NCI-H2227 treated with DMSO at 0.1 percent for 48 hours (cell line): ENCODE measurements at regions not wholly inside any gene's neighbourhood (a gene's known extent, or its start where the extent isn't known, plus 50 kb on each side); places are given as distances from the start of the nearest gene placed in this dataset.
A peak's percentile ranks its signal among the peaks of the same experiment; 100 is the strongest.

Experiments used
- DNase-seq: peaks from one replicate; lab custom pipeline; 2025; lab: John Stamatoyannopoulos, UW

GRCh38 chrX:10288373-10288975 is 131.7 kb downstream of the CLCN4 start:
- DNase-seq: peak; percentile 33

- DNase-seq: no peak
Measured at GRCh38 chrX:10296576-10296975, 139.8 kb downstream of the CLCN4 start.

- no peak for DNase-seq
Measured at GRCh38 chrX:10310511-10310910, 153.7 kb downstream of the CLCN4 start.

GRCh38 chrX:10314530-10315104 is 157.8 kb downstream of the CLCN4 start:
- peak; percentile 17 for DNase-seq

GRCh38 chrX:10325611-10326010 is 168.8 kb downstream of the CLCN4 start:
- no peak for DNase-seq

GRCh38 chrX:10326578-10326977 is 169.8 kb downstream of the CLCN4 start:
- DNase-seq: peak; percentile 6

GRCh38 chrX:10327651-10328050 is 170.9 kb downstream of the CLCN4 start:
- DNase-seq: no peak

GRCh38 chrX:10329984-10330383 is 173.2 kb downstream of the CLCN4 start:
- DNase-seq: no peak

GRCh38 chrX:10341309-10341708 is 184.5 kb downstream of the CLCN4 start:
- DNase-seq: no peak

GRCh38 chrX:10350221-10350620 is 193.4 kb downstream of the CLCN4 start:
- no peak for DNase-seq

GRCh38 chrX:10350981-10351380 is 194.2 kb downstream of the CLCN4 start:
- no peak for DNase-seq

- no peak for DNase-seq
Measured at GRCh38 chrX:10352536-10352935, 195.8 kb downstream of the CLCN4 start.

- no peak for DNase-seq
Measured at GRCh38 chrX:10356979-10357378, 200.2 kb downstream of the CLCN4 start.

GRCh38 chrX:10358958-10359357 is 202.2 kb downstream of the CLCN4 start:
- no peak for DNase-seq

- no peak for DNase-seq
Measured at GRCh38 chrX:10360116-10360515, 203.3 kb downstream of the CLCN4 start.

GRCh38 chrX:10365532-10366265 is 208.9 kb downstream of the CLCN4 start:
- no peak for DNase-seq

- DNase-seq: no peak
Measured at GRCh38 chrX:10367406-10367805, 210.6 kb downstream of the CLCN4 start.

- no peak for DNase-seq
Measured at GRCh38 chrX:10370976-10371375, 214.2 kb downstream of the CLCN4 start.

GRCh38 chrX:10377427-10377826 is 220.7 kb downstream of the CLCN4 start:
- no peak for DNase-seq

GRCh38 chrX:10379878-10380277 is 223.1 kb downstream of the CLCN4 start:
- no peak for DNase-seq

GRCh38 chrX:10380300-10380699 is 223.5 kb downstream of the CLCN4 start:
- DNase-seq: no peak

GRCh38 chrX:10381193-10381592 is 224.4 kb downstream of the CLCN4 start:
- DNase-seq: no peak

GRCh38 chrX:10387011-10387410 is 230.2 kb downstream of the CLCN4 start:
- DNase-seq: no peak

- DNase-seq: no peak
Measured at GRCh38 chrX:10390187-10390586, 230.2 kb downstream of the MID1 start.
